ENCODE measurements at regions not wholly inside any gene's neighbourhood (a gene's known extent, or its start where the extent isn't known, plus 50 kb on each side); places are given as distances from the start of the nearest gene placed in this dataset.

DNA sequence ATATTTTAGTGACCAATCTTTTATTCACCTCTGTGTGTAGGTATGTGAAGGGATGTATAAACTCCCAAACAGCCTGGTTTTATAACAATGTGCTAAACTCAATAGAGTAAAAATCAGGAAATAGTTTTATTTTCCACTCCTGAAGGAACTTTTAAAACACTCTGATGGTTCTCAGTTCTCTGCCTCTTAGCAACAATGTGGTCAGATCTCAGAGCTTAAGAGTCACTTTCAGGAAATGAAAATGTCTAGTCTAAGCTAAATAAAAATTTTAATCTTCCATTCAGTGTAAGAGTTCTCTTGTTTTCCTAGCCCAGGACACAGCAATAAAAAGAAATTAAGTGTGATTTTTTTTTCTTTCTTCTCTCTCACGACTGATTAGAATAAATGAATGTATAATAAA, 718.0 kb downstream of the C12orf50 start:
- DNase-seq = no peak

DNA sequence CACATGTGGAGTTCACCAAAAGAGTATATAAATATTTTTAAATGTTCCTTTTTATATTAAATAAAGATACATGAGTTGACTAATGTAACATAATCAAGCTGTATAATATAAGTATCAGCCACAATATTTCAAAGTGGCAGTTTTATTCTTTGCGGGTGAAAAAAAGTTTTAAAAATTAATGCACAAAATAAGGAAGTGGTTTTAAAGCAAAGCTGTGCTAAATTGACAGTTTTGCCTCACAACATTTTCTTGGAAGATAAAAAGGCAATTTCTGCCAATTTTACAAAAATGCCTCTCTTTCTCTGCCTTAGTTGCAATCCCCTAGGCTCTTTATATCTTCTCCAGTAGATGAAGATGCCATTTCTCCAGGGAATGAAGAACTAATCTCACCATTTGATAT, 719.1 kb downstream of the C12orf50 start:
- no peak for DNase-seq

DNA sequence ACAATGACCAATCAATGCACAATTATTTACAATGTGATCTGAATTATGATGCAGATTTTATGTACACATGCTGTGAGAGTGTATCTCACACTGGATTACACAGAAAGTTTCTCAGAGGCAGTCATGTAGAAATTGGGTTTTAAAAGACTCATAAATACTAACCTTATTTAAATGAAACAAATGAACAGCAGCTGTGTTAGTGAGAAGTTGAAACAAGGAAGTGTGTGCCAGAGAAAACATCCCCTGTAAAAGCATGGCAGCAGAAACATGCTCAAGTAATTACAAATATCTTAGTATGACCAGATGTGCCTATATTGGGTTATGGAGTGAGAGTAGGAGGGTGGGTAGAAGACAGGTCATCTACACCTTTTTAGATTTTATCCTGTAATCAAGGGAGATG, 723.7 kb downstream of the C12orf50 start:
- DNase-seq = no peak

DNA sequence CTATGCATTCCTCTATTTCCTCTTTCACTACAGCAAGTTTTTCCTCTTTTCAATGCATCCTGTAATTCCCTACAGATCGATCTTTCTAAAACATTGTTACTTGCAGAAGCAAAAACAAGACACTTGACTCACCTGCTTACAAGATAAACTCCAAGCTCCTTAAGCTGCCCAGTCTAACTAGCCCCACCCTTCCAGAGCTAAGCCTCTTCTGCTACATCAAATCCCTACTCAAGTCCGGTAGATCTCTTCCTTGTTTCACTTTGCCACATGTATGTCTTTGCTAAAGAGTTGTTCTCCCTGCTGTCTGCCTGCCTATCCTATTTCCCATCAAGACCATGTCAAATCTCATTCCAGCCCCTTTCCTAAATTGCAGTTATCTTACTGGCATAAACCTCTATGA, 724.8 kb downstream of the C12orf50 start:
- no peak for DNase-seq

DNA sequence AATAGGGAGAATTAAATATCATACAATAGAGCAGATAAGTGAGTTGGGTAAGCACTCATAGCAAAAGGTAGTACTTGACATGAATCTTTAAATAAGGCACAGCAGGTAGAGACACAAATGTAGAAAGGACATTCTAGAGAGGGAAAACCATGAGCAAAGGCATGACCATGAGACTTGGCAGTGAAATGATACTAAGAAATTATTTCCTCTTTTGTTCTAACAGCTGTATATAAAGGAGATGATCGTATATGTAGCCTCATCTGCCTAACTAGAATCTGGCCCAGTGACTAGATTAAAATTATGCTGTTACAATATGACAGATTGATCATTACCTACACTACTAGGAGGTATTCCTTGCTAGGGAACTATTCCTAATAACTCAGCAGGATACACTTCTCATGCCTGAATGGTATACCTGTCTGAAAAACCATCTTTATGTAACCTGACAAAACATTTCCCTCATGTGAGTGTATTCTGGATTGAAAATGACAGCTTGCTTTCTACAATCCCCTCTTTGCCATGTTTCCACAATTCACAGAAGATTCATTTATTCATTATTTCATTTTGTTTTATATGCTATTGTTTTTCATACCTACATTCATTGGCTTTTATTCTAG, 725.7 kb downstream of the C12orf50 start:
- no peak for DNase-seq

DNA sequence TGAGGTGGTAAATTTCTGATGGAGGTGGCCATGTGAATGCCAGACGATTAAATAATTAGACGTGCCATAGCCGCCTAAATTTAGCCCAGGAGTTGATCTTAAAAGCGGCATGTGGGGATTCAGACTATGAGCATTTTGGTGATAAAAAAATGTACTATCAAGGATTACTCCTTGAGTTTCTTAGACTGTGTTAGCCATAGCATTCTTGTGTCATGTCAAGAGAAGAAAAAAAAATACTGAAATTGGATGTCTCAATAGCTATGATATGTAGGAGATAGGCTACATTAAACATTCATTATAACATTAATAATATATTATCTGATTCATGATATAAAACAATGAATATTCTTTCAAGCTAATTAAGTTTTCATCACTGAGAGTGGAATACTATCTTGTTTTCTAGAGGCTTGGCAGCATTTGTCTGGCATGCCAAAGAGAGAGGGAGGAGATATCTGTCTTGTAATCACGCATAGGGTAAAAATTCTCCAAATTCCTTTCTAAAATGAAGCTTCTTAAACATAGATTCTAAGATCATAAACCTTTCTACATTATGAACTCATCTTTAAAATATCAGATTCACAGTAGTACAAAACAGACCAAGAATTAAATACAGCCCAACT, 727.0 kb downstream of the C12orf50 start:
- DNase-seq = no peak

DNA sequence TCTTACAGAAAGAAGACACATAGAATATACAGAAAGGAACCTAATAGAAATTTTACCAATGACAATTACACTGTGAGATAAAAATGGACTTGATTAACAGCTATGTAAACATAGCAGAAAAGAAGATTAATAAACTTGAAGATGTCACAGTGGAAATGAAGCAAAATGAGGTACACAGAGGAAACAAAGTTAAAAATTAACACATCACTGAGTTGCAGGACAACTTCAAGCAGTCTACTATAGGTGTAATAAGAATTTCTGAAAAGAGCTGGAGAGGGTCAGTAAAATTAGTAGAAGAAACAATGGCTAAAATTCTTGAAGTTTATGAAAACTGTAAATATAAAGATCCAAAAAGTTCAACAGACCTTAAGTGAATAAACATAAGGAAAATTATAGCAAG, 738.7 kb downstream of the C12orf50 start:
- no peak for DNase-seq

DNA sequence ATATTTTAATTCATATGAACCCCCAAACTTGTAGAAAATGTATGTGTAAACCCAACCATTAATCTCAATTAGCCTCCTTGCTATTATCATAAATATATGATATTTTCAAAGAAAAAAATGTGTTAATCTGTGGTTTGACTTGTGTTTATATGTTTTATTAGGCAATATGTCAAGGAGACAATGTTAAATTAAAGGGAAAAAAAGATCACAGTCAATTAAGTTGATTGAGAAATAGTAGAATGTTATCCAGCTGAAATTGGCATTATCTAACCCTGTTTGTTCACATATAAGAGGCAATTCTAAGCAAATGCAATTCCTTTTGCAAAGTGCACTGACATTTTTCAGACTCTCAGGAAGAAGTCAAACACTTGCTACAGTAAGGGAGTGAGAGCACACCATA, 745.3 kb downstream of the C12orf50 start:
- no peak for DNase-seq

DNA sequence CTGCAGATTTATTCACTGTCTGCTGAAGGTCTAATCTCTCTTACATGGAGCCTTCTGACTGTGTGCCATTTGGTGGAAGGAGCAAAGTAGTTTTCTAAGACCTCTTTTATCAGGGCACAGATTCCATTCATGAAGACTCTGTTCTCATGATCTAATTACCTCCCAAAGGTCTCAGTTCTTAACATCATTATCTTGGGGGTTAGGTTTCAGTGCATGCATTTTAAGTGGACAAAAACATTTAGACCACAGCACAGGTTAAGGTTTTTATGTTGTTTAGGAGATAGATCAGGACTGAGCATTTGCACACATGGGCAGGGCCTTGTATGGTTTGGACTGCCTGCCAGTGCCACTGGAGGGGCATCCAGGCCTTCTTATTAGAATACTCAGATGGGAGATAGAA, 746.1 kb downstream of the C12orf50 start:
- DNase-seq = no peak

DNA sequence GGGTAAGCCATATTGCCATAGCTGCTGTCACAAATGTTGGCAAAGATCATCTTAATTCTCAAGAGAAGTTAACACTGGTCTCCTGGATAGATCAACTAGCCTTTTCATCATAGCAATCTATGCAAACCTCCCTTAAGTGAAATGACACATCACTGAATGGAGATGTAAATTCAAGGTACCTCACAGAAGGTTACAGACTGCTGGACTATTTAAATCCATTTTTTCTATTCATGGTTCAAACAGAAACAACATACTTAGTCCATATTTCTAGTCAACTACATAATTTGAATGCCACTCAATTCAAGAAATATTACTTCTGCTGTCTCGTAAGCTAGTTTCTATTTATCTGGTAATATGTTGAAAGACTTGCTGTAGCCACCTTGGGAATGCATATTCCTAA, 748.3 kb downstream of the C12orf50 start:
- no peak for DNase-seq

DNA sequence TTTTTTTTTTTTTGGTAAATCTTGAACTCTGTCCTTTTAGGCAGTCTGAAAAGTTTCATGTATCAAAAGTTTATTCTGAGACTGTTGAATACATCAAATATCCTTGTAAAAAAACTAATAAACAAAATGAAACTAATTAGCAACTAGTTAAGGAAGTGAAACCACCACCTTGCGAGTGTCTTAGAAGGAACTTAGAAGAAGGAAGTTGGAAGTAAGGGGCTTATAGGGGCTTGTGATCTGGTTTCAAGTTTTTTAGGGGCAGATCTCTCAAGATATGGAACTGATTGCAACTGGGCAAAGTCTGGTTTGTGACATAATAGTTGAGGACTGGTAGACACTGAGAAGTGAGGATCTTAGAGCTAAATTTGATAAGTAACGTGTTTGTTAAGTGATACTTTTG, 748.8 kb downstream of the C12orf50 start:
- no peak for DNase-seq

DNA sequence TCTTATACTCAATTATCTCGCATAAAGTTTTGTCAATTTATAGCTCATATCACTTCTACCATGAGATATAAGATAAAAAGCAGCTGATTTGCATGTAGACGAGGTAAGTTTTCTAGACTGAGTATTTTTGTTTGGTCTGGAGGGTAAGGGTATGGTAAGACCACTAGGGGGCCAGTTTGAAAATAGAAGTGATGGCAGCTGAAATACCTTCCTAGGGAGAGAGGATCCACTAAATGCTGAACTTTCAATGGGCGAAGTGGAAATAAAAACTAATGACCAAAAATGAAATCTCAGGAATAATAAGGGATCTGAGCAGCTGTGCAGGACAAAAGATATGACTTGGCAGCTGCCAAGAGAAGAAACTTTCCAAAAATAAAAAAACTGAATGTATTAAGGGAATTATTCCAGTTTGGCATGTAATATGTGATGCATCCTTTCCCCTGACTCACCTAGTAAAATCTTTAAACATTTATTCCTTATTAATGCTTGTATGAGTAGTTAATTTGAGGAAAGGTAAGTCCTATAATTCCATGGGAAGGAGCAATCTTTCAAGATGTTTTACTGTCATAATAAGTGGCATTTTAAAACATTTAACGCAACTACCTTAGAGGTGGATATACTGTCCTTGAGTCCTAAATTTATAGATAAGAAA, 754.5 kb downstream of the C12orf50 start:
- no peak for DNase-seq

DNA sequence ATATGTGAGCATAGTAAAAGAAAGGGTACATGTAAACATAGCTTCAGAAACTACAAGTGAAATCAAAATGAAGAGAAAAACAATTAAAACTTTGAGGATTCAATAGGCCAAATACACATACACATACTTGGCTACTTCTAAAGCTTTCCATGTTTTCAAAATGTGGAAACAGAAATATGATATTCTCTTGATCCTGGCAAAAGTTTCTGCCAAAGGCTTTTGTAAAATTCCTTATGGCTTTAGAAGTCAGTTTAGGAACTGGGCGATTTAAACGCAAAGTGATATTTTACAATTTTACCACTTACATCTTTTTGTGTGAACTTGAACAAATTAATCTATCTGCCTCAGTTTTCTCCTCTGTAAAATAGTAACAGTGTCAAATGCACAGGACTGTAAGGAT, 756.4 kb downstream of the C12orf50 start:
- DNase-seq = no peak

DNA sequence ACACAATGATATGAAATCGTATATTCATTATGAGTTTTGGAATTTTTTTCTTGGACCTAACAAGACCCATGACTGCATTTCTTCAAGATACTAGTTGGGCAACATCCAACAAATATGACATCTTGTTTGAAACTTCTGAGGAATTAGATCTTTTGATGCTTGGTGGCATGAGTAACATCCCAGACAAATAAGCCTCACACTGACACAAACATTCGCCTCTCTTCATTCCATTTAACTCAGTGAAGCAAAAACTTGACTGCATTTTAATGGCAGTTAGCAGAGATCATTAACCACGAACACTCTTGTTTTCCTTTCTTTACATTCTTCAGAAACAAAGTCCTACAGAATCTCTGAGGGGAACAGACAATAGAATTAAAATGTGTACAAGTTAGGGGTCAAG, 758.3 kb downstream of the C12orf50 start:
- no peak for DNase-seq

DNA sequence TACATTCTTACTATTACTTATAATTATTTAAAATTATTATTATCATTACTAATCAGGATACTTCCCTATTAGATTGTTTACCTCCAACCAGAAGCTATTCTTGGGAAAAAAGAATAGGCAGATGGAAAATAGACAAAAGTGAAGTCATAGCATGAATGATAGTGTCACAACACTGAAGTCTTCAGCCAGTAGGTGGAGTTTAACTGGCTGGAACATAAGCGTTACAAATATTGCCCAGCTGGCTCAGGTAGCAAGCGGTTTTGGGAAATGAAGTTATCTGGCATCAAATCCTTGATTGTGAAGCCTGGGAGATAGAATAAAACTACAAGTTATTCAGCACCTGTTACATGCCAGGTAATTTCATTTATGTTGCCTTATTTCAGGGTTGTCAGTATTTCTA, 762.9 kb downstream of the C12orf50 start:
- DNase-seq = no peak

DNA sequence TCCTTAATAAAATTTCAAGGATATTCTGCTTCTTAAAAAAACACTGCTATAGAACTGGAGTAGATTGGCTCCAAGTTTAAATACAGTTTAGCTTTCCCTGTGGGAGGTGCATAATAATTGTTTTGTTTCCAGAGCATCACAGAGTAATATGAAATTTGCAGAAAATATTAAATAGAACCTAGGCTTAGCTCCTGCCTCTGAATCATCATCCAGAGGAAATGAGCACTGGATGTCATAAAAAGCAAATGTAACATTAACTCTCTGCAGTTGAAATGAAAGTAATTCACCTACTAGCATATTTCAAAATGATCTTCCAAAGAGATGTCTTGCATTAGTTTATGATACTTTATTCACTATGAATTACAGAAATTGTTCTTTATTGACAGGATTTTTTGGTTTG, 769.8 kb downstream of the C12orf50 start:
- no peak for DNase-seq

DNA sequence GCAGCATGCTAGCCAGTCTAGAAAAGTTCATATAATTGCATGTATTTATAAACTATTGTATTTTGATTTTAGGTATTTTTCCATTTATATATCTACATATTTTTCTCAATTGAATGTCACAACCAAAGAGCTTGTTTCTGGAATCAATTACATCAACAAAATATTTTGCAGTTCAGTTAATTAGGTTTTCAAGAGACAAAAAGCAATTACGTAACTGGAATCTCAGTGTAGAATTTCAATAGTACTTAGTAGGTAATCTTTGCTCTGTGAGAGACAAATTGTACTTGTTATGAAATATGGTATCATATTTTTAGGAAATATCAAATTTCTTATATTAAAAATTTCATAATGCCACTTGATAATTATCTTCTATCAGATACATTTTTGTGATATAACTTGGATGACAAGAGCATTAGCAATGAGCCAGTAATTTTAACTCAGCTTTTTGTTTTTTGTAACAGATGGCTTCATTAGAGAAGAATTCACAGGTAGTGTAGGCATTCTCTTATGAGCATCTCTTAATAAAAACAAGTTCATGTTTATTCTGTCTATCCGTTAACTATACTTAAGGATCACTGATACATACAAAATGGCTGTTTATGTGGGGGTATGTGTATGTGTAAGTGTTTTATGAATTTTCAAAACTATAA, 774.7 kb downstream of the C12orf50 start:
- no peak for DNase-seq

DNA sequence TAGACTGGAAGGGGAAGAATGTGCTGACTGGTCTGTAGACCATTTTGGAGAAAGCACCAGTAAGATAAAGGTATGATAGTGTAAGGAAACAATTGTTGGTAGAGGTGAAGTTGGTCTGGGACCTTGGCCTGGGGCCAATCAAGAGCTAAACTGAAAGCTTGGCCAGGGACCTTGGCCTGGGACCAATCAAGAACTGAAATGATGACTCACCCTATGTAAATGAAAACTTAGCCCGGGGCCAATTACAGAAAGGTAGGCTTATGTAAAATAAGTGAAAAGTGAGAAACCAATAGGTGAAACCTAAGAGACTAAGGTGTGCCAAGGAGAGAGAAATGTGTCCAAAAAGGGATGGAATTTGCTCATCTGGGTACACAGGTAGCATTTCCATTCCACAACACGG, 776.0 kb downstream of the C12orf50 start:
- no peak for DNase-seq

DNA sequence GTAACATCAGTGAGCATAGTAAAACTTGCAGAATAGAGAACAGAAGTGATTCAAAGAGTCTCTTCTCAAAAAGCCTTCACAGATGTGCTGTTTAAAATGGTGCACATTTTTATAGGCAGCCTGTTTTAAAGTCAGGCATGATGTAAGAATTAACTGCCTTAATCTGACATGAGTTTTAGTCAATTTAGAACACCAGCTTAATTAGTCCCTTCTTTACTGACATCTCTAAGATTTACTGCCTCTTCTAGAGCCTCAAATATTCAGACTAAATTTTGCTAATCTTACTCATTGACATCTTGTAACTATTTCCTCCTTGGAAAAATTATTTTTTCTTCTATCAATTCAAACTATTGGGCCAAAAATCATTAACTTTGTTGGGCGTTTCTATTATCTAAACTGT, 782.5 kb downstream of the C12orf50 start:
- DNase-seq = no peak

DNA sequence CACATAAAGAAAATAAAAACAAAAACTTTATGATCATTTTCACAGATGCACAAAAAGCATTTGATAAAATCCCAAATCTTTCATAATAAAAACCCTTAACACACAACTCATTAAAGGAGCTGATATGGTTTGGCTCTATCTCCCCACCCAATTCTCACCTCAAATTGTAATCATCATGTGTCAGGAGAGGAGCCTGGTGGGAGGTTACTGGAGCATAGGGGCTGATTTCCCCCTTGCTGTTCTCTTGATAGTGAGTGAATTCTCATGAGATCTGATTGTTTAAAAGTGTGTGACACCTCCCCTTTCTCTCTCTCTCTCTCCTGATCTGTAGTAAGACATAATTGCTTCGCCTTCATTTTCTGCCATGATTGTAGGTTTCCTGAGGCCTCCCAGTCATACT, 790.7 kb downstream of the C12orf50 start:
- no peak for DNase-seq

DNA sequence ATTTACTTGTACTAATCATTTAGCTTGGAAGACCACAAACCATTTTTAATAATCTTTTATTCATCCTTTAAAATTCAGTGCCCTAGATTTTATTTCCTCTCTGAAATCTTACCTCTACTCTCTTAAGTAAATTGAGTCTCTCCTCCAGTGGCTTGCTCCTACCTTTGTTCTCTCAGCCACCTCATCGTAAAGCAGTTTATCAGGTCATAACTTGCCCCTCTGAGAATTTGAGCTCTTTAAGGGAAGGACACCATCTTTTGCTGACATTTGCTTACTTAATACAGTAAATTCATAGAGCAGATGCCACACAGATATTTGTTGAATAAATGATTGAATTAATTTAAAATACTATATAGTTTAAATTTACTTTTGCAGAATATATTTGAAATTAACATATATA, 794.3 kb downstream of the C12orf50 start:
- no peak for DNase-seq

DNA sequence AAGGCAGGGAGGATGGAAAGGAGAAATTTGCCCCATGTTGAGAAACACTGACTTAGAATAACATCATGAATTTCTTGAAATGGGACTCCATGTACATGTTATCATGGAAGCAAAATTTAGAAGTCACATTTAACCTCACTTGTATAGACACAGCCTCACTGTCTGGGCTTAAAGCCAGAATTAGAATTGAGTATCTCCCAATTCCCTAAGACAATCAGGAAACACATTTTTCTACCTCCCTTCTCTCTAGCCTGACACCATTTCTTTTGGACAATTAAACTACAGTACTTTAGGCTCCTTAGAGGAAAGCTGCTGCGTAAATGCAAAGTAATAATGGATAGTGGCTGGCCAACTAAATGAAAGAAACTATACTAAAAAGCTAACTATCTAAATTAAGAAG, 795.5 kb downstream of the C12orf50 start:
- no peak for DNase-seq

DNA sequence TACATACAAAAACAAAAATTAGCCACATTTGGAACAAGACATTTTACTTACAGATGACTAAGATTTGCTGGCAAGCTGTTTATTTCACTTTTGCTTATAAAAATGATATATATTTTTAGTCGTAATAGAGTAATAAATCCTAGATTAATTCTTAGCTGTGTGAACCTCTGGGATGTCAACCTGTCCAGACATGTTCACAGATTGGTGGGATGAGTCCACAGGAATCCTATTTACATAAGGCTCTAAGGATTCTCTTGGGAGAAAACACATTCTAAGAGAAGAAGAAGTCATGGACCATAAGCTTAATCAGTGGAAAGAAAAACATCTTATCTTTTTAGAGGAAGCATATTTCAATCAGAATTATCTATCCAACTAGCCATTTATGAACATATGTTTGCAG, 797.4 kb downstream of the C12orf50 start:
- no peak for DNase-seq

DNA sequence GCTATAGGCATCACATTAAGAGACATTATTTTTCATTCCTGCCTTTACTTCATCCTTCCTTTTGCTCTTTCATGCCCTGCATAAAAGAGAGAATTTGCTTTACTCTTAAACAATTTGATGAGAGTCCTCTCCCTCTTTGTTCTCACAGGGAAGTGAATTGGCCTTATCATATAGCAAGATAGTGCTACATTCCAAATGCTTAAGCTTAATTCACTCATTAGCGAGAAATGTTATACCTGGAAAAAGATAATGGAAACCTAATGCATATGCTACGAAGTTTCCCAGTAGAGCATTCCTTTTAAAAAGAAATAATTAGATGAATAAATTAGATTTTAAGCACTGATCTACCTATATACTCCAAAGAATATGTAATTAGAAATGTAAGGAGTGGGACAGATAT, 798.8 kb downstream of the C12orf50 start:
- DNase-seq = no peak
